Neural crest cell (in vitro differentiated cells): ENCODE measurements at regions not wholly inside any gene's neighbourhood (a gene's known extent, or its start where the extent isn't known, plus 50 kb on each side); places are given as distances from the start of the nearest gene placed in this dataset.
A peak's percentile ranks its signal among the peaks of the same experiment; 100 is the strongest.
"Not testable (repeated sequence)": the region's sequence is repeated elsewhere in the genome, so short reads cannot be mapped to it uniquely, and the experiment has no call there.

Experiments
- DNase-seq: peaks from one replicate; pipeline ENCODE4 v3.0.0; 2021; ENCODE audit warnings: low read depth, mixed read lengths, low spot score
- H3K27ac Mint-ChIP-seq: one replicate; pipeline ENCODE4 v1.8.0; 2021; ENCODE audit warnings: mild to moderate bottlenecking, mixed read lengths; ENCODE audit not compliant: unreplicated experiment
- H3K27me3 Mint-ChIP-seq: 2 replicates; pipeline ENCODE4 v1.8.0; 2021; ENCODE audit warnings: low read depth, mild to moderate bottlenecking, mixed read lengths
- H3K36me3 Mint-ChIP-seq: 2 replicates; pipeline ENCODE4 v1.8.0; 2021; ENCODE audit warnings: low read depth, mild to moderate bottlenecking, mixed read lengths
- H3K4me1 Mint-ChIP-seq: 2 replicates; pipeline ENCODE4 v1.8.0; 2021; ENCODE audit warnings: mixed read lengths
- H3K4me3 Mint-ChIP-seq: one replicate; pipeline ENCODE4 v1.8.0; 2021; ENCODE audit warnings: mild to moderate bottlenecking, mixed read lengths
- H3K9me3 Mint-ChIP-seq: 2 replicates; pipeline ENCODE4 v1.8.0; 2021; ENCODE audit warnings: mixed read lengths
- CTCF ChIP-seq: fragments of 200-600 bp; sonication (generic); conservative IDR thresholded peaks from 2 replicates; pipeline ENCODE4 v1.5.0; 2021; ENCODE audit warnings: antibody characterized with exemption, mild to moderate bottlenecking

GRCh38 chr6:137638926-137639706 lies 144.9 kb upstream of the OLIG3 start:
- no peak overlapping the region for H3K4me3 Mint-ChIP-seq
- DNase-seq: no peak
- no peak for TF ChIP-seq CTCF
- H3K27ac Mint-ChIP-seq: no peak overlapping the region
- no peaks in the 10 kb centered on the region for H3K4me1 Mint-ChIP-seq
- H3K27me3 Mint-ChIP-seq: peaks cover 9% of the 10 kb centered on the region
- H3K9me3 Mint-ChIP-seq: no peaks in the 10 kb centered on the region
- H3K36me3 Mint-ChIP-seq: no peaks in the 10 kb centered on the region

GRCh38 chr6:137640086-137640485 lies 145.9 kb upstream of the OLIG3 start:
- H3K36me3 Mint-ChIP-seq: no peaks in the 10 kb centered on the region
- no peaks in the 10 kb centered on the region for H3K4me1 Mint-ChIP-seq
- no peak overlapping the region for H3K4me3 Mint-ChIP-seq
- no peak overlapping the region for H3K27ac Mint-ChIP-seq
- peaks cover 2% of the 10 kb centered on the region for H3K9me3 Mint-ChIP-seq
- DNase-seq: no peak
- TF ChIP-seq CTCF: no peak
- peaks cover 9% of the 10 kb centered on the region for H3K27me3 Mint-ChIP-seq

- Mint-ChIP-seq H3K4me1 (no peaks in the 10 kb centered on the region), H3K9me3 (peaks cover 2% of the 10 kb centered on the region), H3K4me3 (no peak overlapping the region), H3K36me3 (no peaks in the 10 kb centered on the region), H3K27ac (no peak overlapping the region), H3K27me3 (peaks cover 6% of the 10 kb centered on the region)
- peak; percentile 87 for TF ChIP-seq CTCF
- DNase-seq: peak; percentile 59
Measured at GRCh38 chr6:137641474-137642077, 147.4 kb upstream of the OLIG3 start.

- not testable (repeated sequence) for H3K27ac Mint-ChIP-seq, H3K27me3 Mint-ChIP-seq, H3K4me1 Mint-ChIP-seq, H3K36me3 Mint-ChIP-seq, DNase-seq, H3K9me3 Mint-ChIP-seq, H3K4me3 Mint-ChIP-seq
Measured at GRCh38 chr6:137643210-137643609, 149.0 kb upstream of the OLIG3 start.

GRCh38 chr6:137643644-137644043 lies 149.4 kb upstream of the OLIG3 start:
- not testable (repeated sequence) for H3K4me3 Mint-ChIP-seq, H3K9me3 Mint-ChIP-seq, H3K4me1 Mint-ChIP-seq, DNase-seq, H3K36me3 Mint-ChIP-seq, H3K27ac Mint-ChIP-seq, H3K27me3 Mint-ChIP-seq

GRCh38 chr6:137645850-137646249 lies 151.7 kb upstream of the OLIG3 start:
- no peak overlapping the region for H3K27ac Mint-ChIP-seq
- TF ChIP-seq CTCF: no peak
- no peak for DNase-seq
- H3K4me3 Mint-ChIP-seq: no peak overlapping the region
- H3K9me3 Mint-ChIP-seq: peaks cover 2% of the 10 kb centered on the region
- H3K36me3 Mint-ChIP-seq: no peaks in the 10 kb centered on the region
- H3K4me1 Mint-ChIP-seq: no peaks in the 10 kb centered on the region
- H3K27me3 Mint-ChIP-seq: peaks cover 3% of the 10 kb centered on the region
